LNCaP clone FGC (cell line): ENCODE measurements at regions not wholly inside any gene's neighbourhood (a gene's known extent, or its start where the extent isn't known, plus 50 kb on each side); places are given as distances from the start of the nearest gene placed in this dataset.

ENCODE experiments used
- DNase-seq: peaks from one replicate; pipeline ENCODE4 v3.0.0-alpha.2; 2011; ENCODE audit warnings: low read depth
- H3K4me3 ChIP-seq: 2 replicates; pipeline ENCODE4 v1.5.1; 2011; ENCODE audit warnings: mild to moderate bottlenecking, low read depth, low read length, control low read depth
- TF ChIP-seq, protein P1 (sequence below): IDR thresholded peaks from 2 replicates; pipeline ENCODE4 v1.5.1; 2012; ENCODE audit warnings: mild to moderate bottlenecking; ENCODE audit not compliant: control insufficient read depth, insufficient read depth; ENCODE audit errors: extremely low read depth

DNA sequence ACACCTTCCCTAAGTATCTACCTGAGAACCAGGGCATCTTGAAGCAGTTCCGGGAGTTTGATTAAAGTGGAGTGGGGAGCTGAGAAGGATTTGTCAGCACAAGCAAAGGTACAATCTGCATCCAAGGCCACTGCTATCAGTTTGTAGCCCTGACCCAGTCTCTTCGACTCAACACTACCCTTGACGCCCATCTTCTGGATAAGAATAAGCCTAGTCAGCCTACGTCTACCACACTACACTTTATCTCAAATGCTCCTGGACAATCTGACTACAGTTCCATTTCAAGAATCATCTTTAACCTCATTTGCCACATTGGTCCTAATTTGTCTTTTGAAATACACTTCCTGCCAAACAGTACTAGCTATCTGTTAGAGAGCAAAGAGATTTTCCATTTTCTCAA lies 134.1 kb upstream of the C1GALT1 start:
- no peak overlapping the region for H3K4me3 ChIP-seq
- no peak for DNase-seq
- TF ChIP-seq, protein P1, sequence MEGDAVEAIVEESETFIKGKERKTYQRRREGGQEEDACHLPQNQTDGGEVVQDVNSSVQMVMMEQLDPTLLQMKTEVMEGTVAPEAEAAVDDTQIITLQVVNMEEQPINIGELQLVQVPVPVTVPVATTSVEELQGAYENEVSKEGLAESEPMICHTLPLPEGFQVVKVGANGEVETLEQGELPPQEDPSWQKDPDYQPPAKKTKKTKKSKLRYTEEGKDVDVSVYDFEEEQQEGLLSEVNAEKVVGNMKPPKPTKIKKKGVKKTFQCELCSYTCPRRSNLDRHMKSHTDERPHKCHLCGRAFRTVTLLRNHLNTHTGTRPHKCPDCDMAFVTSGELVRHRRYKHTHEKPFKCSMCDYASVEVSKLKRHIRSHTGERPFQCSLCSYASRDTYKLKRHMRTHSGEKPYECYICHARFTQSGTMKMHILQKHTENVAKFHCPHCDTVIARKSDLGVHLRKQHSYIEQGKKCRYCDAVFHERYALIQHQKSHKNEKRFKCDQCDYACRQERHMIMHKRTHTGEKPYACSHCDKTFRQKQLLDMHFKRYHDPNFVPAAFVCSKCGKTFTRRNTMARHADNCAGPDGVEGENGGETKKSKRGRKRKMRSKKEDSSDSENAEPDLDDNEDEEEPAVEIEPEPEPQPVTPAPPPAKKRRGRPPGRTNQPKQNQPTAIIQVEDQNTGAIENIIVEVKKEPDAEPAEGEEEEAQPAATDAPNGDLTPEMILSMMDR: no peak

DNA sequence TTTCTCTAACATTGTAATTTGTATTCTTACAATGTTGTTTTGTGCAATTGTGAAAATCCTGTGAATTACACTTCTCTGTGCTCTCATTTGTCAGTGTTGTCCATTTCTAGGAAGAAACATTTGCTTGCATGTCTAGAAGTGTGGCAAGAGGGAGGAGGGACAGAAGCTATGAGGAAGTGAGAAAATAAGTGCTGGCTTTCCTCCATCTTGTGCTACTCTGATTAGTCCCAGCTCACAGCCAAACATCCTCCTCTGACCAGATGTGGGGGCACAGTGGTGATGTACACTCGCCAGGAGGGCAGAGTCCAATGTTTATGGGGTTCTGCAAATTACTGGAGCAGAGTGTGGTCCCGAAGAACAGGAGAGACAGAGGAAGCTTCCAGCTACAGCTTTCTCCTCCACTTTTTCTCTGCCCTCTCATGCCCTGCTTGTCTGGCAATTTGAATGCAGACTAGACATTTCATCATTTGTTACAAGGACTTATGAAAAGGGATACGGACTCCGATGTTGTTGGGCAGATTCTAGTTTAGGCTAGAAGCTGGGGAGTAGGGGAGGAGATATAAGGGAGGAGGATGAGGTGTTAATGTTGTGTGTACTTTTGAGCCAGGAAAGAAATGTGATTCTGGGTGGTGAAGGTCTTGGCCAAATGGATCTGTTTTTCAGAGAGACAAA lies 131.0 kb upstream of the C1GALT1 start:
- no peak for DNase-seq
- H3K4me3 ChIP-seq: no peak overlapping the region
- TF ChIP-seq, protein P1: no peak

DNA sequence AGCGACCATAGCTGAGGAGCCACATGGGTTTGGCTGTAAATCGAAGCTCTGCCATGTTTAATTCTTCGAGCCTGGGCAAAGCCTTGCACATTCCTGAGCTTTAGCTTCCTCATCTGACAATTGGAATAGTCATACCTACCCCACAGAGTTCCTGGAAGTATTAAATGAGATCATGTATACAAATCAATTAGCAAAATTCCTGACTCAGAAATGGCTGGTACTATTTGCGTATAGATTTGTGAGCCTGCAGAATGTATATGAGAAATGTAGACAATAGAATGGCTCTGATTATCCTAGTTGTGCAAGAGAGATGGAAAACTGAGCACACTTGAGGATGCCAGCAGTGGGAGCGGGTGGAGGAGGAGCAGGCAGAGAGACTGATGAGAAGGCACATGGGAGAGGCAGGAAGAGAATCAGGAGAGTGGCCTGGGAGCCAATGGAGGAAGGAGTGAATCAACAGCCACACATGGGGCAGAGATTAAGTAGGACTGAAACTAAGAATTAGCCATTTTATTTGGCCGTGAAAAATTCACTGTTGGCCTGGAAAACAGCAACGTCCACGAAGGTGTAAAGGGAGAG lies 128.0 kb upstream of the C1GALT1 start:
- H3K4me3 ChIP-seq: no peak overlapping the region
- DNase-seq: no peak
- TF ChIP-seq, protein P1: no peak

DNA sequence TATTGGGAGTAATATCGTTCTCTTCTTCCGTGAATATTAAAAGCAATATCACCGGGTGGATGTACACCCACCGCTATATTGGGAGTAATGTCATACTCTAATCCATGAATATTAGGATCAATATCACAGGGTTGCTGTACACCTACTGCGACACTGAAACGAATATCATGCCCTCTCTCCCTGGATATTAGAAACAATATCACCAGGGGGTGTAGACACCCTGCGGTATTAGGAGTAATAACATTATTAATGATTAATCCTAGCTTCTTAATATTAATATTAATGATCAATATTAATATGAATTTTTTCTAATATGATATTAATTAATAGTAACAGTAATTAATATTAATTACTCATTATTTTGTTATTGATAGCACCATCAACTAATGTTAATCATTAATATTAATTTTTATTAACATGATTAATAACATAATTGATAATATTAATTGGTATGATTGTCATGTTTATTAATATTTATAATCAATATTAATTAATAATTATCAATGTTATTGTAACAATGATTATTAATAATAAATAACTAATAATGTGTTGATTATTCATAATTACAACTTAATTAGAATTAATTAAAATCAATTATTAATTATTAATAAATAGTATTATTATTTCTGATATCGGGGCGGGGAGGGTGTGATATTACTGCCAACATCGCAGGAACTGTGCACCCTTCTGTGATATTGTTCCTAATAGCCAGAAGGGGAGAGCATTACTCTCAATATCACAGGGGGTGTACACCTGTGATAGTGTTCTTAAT lies 121.3 kb upstream of the C1GALT1 start:
- TF ChIP-seq, protein P1: no peak
- no peak for DNase-seq
- no peak overlapping the region for H3K4me3 ChIP-seq

DNA sequence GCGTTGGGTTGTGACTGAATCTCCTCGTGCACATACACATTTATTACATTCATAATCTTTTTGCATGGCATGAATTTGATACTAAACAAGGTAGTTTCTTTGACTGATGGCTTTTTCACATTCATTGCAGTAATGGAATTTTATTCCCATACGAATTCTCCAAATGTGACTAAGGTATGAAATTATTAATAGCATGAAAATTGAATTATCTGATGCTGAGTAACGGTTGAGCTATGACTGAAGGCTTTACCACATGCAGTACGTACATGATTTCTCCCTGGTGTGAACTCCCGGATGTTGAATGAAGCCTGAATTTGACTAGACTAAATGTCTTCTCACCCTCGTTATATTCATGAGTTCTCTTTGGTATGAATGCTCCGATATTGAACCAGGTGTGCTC lies 104.4 kb upstream of the C1GALT1 start:
- DNase-seq: no peak
- H3K4me3 ChIP-seq: no peak overlapping the region
- TF ChIP-seq, protein P1: no peak

DNA sequence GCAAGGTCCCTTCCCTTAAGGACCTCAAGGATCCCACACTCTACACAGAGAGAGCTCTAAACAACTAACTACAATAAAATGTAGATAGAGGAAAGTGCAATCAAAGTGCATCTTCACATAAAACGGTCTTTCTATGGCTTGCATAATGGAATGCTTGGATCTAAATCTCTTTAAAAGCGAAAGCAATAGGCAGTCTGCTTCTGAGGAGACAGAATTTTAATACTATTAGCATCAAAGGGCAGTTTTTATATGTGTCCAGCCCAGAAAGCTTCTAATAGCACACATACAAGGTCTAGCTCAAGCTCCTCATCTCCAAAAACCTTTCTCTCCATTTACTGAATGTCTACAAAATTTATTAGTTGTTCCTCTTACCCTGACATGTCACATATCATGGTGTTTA lies 101.5 kb upstream of the C1GALT1 start:
- TF ChIP-seq, protein P1: no peak
- no peak for DNase-seq
- H3K4me3 ChIP-seq: no peak overlapping the region

DNA sequence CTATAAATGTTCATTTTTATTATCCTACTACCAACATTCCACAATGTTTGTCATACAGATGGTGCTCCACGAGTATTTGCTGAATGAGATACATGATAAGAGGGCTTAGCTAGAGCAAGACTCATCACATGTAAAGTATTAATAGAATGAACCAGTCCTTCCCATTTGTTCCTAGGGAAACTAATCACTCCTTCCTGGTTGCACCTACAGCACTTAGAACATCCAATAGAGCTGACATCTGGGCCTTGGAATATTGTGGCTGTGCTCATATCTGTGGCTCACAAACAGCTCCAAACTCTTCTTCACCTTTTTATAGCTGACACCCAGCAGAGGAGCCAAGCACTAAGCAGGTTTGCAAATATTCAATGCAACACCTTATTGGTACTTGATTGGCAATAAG lies 91.9 kb upstream of the C1GALT1 start:
- no peak for DNase-seq
- TF ChIP-seq, protein P1: no peak
- no peak overlapping the region for H3K4me3 ChIP-seq
